Glutamatergic neuron (in vitro differentiated cells): ENCODE measurements at regions not wholly inside any gene's neighbourhood (a gene's known extent, or its start where the extent isn't known, plus 50 kb on each side); places are given as distances from the start of the nearest gene placed in this dataset.
A peak's percentile ranks its signal among the peaks of the same experiment; 100 is the strongest.

Source experiments
- DNase-seq: peaks from one replicate; pipeline ENCODE4 v3.0.0; 2022
- H3K27ac Mint-ChIP-seq: one replicate; pipeline ENCODE4 v1.8.0; 2020; ENCODE audit warnings: mild to moderate bottlenecking, mixed read lengths, inconsistent platforms; ENCODE audit not compliant: unreplicated experiment
- H3K27me3 Mint-ChIP-seq: one replicate; pipeline ENCODE4 v1.8.0; 2020; ENCODE audit warnings: mild to moderate bottlenecking, moderate library complexity, mixed read lengths, inconsistent platforms; ENCODE audit not compliant: unreplicated experiment
- H3K36me3 Mint-ChIP-seq: one replicate; pipeline ENCODE4 v1.8.0; 2020; ENCODE audit warnings: mild to moderate bottlenecking, mixed read lengths, inconsistent platforms; ENCODE audit not compliant: unreplicated experiment
- H3K4me1 Mint-ChIP-seq: one replicate; pipeline ENCODE4 v1.8.0; 2020; ENCODE audit warnings: mild to moderate bottlenecking, low read depth, mixed read lengths, inconsistent platforms; ENCODE audit not compliant: unreplicated experiment
- H3K4me3 Mint-ChIP-seq: one replicate; pipeline ENCODE4 v1.8.0; 2020; ENCODE audit warnings: mild to moderate bottlenecking, mixed read lengths, inconsistent platforms; ENCODE audit not compliant: unreplicated experiment
- H3K9me3 Mint-ChIP-seq: one replicate; pipeline ENCODE4 v1.8.0; 2020; ENCODE audit warnings: mild to moderate bottlenecking, moderate library complexity, mixed read lengths, inconsistent platforms; ENCODE audit not compliant: unreplicated experiment
- TF ChIP-seq, protein P1 (sequence below): fragments of 200-600 bp; sonication (generic); IDR thresholded peaks from one replicate; pipeline ENCODE4 v1.5.0; 2021; ENCODE audit not compliant: partially characterized antibody, unreplicated experiment

GRCh38 chr5:133898440-133898839 is 70.0 kb downstream of the C5orf15 start:
- Mint-ChIP-seq H3K9me3 (peaks cover 7% of the 10 kb centered on the region), H3K27me3 (peaks cover 13% of the 10 kb centered on the region), H3K27ac (no peak overlapping the region), H3K4me1 (peaks cover 26% of the 10 kb centered on the region), H3K4me3 (no peak overlapping the region), H3K36me3 (no peaks in the 10 kb centered on the region)
- no peak for DNase-seq
- TF ChIP-seq, protein P1, sequence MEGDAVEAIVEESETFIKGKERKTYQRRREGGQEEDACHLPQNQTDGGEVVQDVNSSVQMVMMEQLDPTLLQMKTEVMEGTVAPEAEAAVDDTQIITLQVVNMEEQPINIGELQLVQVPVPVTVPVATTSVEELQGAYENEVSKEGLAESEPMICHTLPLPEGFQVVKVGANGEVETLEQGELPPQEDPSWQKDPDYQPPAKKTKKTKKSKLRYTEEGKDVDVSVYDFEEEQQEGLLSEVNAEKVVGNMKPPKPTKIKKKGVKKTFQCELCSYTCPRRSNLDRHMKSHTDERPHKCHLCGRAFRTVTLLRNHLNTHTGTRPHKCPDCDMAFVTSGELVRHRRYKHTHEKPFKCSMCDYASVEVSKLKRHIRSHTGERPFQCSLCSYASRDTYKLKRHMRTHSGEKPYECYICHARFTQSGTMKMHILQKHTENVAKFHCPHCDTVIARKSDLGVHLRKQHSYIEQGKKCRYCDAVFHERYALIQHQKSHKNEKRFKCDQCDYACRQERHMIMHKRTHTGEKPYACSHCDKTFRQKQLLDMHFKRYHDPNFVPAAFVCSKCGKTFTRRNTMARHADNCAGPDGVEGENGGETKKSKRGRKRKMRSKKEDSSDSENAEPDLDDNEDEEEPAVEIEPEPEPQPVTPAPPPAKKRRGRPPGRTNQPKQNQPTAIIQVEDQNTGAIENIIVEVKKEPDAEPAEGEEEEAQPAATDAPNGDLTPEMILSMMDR = no peak

GRCh38 chr5:133897431-133897830 is 71.0 kb downstream of the C5orf15 start:
- no peak for DNase-seq
- Mint-ChIP-seq H3K4me1 (peaks cover 23% of the 10 kb centered on the region), H3K36me3 (no peaks in the 10 kb centered on the region), H3K9me3 (peaks cover 1% of the 10 kb centered on the region), H3K4me3 (no peak overlapping the region), H3K27ac (no peak overlapping the region), H3K27me3 (peaks cover 8% of the 10 kb centered on the region)
- TF ChIP-seq, protein P1 = no peak

DNA sequence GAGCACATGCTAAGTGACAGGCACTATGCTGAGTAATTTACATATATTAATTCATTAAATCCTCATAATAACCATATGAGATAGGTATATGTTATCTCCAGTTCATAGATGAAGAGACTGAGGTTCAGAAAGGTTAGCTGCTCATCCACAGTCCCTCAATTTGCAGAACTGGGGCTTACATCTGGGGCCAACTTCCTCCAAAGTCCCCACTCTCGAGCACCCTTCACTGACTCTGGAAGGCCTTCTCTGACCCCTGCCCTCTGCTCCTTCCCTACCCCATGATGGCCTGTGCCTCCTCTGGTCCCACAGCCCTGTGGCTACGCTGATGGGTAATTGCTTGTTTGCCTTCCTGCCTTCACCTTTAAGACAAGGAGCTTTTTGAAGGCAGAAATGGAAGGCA is 71.6 kb downstream of the C5orf15 start:
- Mint-ChIP-seq H3K27ac (no peak overlapping the region), H3K4me1 (peaks cover 21% of the 10 kb centered on the region), H3K36me3 (no peaks in the 10 kb centered on the region), H3K27me3 (peaks cover 8% of the 10 kb centered on the region), H3K9me3 (no peaks in the 10 kb centered on the region), H3K4me3 (no peak overlapping the region)
- DNase-seq = no peak
- TF ChIP-seq, protein P1 = no peak

GRCh38 chr5:133895979-133896845 is 72.2 kb downstream of the C5orf15 start:
- Mint-ChIP-seq H3K36me3 (no peaks in the 10 kb centered on the region), H3K4me3 (no peak overlapping the region), H3K4me1 (peaks cover 17% of the 10 kb centered on the region), H3K9me3 (no peaks in the 10 kb centered on the region), H3K27me3 (peaks cover 8% of the 10 kb centered on the region), H3K27ac (no peak overlapping the region)
- DNase-seq = no peak
- TF ChIP-seq, protein P1 = no peak

GRCh38 chr5:133894143-133894542 is 74.3 kb downstream of the C5orf15 start:
- TF ChIP-seq, protein P1 = no peak
- Mint-ChIP-seq H3K9me3 (no peaks in the 10 kb centered on the region), H3K27me3 (peaks cover 8% of the 10 kb centered on the region), H3K36me3 (no peaks in the 10 kb centered on the region), H3K27ac (peak overlapping the region; percentile 36), H3K4me3 (no peak overlapping the region), H3K4me1 (peaks cover 19% of the 10 kb centered on the region)
- no peak for DNase-seq
